HG03432 (cell line): ENCODE measurements at regions not wholly inside any gene's neighbourhood (a gene's known extent, or its start where the extent isn't known, plus 50 kb on each side); places are given as distances from the start of the nearest gene placed in this dataset.

Experiments
- ATAC-seq: cut with Tn5 transposase; IDR thresholded peaks from one replicate; pipeline ENCODE4 v1.9.1; 2021; ENCODE audit warnings: mild to moderate bottlenecking, moderate library complexity; ENCODE audit not compliant: unreplicated experiment

GRCh38 chr12:41777064-41777790 is 367.4 kb downstream of the GXYLT1 start:
- ATAC-seq = no peak

- no peak for ATAC-seq
Measured at GRCh38 chr12:41772478-41772877, 372.2 kb downstream of the GXYLT1 start.

DNA sequence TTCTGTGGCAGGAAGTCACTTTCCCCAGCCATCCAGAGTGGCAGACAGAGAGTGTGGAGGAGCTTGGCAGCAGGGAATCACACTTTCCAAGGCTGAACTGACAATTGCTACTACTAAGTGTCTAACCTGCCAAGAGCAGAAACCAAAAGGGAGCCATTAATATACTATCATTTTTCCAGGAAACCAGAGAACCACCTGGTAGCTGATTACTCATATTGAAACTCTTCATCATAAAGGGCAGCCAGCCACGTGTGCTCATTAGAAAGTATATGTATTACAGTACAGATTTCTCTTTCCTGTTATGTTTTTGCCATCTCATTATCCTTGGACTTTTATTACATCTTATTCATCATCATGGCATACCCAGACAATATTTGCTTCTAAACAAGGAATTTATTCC is 374.9 kb downstream of the GXYLT1 start:
- ATAC-seq = peak; percentile 92

DNA sequence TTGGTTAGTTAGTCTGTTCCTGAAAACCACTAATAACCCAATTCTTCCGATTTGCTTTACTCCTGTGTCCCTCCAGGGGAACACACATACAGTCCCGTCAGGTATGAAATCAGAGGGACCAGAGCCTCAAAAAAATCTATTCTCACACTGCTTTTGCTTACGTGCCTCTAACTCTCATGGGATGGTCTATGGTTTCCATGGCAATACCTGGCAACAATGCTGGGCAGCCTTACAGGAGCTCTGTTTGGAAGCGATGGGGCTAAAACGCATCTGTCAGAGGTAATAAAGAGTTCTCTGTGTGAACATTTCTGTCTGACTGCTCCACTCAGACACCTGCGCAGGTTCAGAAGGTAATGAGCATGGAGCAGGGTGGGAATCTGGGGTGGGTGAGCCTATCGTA is 376.2 kb downstream of the GXYLT1 start:
- no peak for ATAC-seq

GRCh38 chr12:41762691-41763090 is 382.0 kb downstream of the GXYLT1 start:
- ATAC-seq = no peak

DNA sequence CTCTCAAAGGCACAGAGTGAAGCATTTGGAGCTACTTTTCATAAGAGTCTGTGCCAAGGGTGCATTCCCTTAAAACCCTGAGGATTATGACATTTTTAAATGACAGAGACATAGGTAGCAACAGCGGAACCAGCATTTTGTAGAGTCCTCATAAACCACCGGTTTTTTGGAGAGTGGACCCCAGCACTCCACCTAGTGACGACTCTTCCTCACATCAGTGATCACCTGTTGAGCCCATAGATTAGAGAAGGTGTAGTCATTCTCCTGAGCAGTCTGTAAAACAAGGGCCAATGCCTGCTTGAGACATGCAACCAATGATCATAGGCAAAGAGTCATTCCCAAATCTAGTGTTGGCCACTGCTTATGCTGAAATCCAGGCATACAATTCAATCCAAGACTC is 399.1 kb downstream of the GXYLT1 start:
- ATAC-seq = no peak

- ATAC-seq = no peak
Measured at GRCh38 chr12:41743835-41744234, 400.8 kb downstream of the GXYLT1 start.

DNA sequence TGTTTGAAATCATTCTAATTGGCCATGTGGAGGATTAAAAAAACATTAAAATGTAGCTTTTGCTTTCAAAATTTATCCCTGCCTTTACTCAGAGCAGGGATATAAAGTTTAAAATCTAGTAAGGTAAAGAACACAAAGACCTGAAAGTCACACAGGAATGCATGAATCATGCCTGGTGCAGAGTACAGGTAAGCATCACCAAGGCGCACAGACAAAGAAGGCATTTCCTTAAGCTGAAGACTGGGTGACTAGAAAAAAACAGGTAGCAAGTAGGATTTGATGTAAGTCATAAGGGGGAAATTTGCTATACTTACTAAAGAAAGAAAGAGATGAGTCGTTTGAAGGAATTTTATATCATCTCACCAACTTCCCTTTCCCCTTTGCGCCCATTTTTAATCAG is 405.6 kb downstream of the GXYLT1 start:
- ATAC-seq = no peak

GRCh38 chr12:41737423-41737822 is 407.3 kb downstream of the GXYLT1 start:
- ATAC-seq = no peak

- ATAC-seq = no peak
Measured at GRCh38 chr12:41736436-41736835, 408.2 kb downstream of the GXYLT1 start.

- no peak for ATAC-seq
Measured at GRCh38 chr12:41731691-41732090, 413.0 kb downstream of the GXYLT1 start.

DNA sequence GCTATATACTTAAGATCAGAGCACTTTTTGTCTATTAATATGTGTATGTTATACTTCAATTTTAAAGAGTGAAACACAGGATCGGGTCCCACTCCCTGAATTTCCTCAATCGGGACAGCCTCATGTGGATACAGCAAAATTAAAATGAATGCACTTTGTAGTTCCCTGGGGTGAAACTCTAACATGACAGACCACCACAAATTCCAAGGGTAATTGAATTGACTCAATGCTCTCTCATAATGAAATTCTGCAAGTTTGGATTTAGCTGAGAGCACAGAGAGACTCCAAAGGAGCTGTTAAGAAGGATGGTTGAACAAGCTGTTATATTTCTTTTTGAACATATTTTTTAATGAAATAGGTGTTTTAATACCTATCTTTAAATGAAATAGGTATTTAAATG is 413.6 kb downstream of the GXYLT1 start:
- no peak for ATAC-seq

DNA sequence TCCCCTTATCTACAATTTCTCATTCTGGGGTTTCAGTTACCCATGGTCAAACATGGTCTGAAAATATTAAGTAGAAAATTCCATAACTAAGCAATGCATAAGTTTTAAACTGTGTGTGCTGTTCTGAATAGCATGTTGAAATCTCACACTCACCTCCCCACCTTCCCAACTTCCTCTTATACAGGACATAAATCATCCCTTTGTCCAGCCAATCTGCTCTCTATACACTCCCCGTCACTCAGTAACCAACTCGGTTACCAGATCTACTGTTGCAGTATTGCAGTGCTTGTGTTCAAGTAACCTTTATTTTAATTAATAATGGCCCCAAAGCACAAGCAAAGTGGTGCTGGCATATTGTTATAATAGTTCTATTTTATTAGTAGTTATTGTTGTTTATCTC is 420.5 kb downstream of the GXYLT1 start:
- no peak for ATAC-seq

GRCh38 chr12:41719214-41719613 is 425.5 kb downstream of the GXYLT1 start:
- no peak for ATAC-seq

DNA sequence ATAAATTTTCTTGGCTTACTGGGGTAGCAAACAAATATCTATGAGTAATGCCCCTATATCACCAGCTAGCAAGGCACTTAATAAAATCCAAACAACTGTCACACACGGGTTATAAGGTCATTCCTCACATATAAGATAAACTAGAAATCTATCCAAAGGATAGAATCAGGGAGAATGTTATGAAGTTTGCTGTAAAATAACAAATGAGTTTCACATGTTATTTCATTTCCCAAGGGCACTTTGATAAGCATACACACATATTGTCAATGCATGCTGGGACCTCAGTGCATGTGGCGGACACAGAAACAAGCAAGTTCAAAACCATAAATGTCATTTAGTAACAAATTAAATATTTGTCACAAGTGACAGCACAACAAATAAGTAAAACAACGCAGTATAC is 429.4 kb downstream of the GXYLT1 start:
- no peak for ATAC-seq

- peak; percentile 71 for ATAC-seq
Measured at GRCh38 chr12:41709463-41710285, 435.0 kb downstream of the GXYLT1 start.

GRCh38 chr12:41709012-41709411 is 435.7 kb downstream of the GXYLT1 start:
- ATAC-seq = no peak

DNA sequence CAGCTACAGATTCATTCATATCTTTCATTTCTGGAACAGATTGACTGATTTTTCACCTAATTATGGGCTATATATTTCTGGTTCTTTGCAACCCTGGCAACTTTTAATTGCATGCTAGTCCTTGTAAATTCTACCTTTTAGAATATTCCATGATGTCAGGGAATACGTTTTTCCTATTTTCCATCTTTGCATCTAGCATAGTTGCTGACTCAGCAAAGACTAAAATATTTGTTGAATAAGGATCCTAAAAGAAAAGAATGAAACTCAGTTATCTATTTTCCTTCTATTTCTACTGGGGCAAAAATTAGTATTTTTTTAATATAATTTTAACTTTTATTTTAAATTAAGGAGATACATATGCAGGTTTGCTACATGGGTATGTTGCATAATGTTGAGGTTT is 438.3 kb downstream of the GXYLT1 start:
- ATAC-seq = no peak

DNA sequence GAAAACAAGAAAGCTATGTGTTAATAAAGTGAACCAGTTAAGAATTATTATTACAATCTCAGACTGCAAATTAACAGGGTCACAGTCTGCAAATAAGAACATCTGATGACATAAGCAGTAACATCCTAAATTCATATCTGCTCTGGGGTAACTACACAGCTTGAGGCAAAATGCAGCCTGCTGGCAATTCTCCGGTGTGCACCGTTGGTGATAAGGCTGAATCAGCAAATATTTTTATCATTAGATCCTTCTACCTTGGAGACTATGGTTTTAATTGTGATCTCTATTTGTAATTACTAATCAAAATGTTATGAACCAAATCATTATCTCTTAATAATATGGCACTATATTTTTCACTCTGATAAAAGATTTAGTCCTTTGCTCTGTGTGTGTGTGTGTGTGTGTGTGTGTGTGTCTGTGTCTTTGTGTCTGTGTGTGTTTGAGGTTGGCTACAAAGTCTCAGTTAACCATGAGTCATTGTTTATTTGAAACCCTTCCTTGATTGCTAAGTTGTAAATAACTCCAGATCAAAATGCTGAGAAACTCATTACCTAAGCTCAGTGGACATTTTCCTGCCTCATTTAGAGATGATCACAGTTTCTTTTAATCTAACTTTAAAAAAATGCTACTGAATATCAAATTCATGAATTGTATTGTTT is 442.6 kb downstream of the GXYLT1 start:
- no peak for ATAC-seq

DNA sequence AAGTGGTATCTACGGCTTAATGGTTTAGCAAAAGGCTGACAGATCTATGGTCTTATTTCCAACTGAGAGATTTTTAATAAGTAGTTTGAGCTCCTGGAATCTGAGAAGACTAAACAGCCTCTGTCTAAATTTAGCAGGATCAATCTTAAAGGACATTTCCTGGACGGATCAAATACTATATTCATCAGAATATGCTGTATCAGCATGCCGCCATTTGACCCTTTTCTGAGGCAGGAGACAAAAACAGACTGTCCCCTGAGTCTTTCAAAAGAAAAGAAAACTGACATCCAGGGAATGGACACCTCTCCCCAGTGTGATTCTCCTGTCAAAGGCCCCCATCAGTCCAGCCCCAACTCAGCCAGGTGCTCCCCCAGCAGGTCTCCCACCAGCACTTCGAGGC is 443.7 kb downstream of the GXYLT1 start:
- ATAC-seq = no peak

DNA sequence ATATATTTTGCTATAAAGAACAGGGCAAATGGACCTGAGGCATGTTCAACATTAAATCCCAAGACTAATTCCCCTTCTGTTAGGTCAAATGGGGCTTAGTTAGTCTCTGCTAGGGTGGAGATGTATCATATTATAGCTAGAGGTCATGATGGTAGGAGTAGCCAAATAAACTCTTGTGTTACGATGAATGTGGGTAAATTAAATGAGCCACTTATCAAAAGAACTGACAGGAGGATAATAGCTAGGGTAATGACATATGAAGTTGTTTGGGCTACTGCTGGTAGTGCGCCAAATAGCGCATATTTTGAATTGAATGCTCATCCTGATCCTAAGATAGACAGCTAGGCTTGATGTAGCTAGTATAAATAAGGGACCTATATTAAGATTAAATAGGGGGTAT is 445.0 kb downstream of the GXYLT1 start:
- ATAC-seq = no peak

- no peak for ATAC-seq
Measured at GRCh38 chr12:41697161-41697560, 447.5 kb downstream of the GXYLT1 start.
